ENCODE measurements at regions not wholly inside any gene's neighbourhood (a gene's known extent, or its start where the extent isn't known, plus 50 kb on each side); places are given as distances from the start of the nearest gene placed in this dataset.
A peak's percentile ranks its signal among the peaks of the same experiment; 100 is the strongest.

- DNase-seq (ENCODE audit: low read depth in 3 of 3), result no peak
Observed at GRCh38 chr9:38227656-38228055, 158.6 kb upstream of the SHB start.

GRCh38 chr9:38227061-38227540, 158.1 kb upstream of the SHB start:
- peak; percentile 17 to 52 (median 25) for DNase-seq (ENCODE audit: low read depth in 3 of 3)

DNA sequence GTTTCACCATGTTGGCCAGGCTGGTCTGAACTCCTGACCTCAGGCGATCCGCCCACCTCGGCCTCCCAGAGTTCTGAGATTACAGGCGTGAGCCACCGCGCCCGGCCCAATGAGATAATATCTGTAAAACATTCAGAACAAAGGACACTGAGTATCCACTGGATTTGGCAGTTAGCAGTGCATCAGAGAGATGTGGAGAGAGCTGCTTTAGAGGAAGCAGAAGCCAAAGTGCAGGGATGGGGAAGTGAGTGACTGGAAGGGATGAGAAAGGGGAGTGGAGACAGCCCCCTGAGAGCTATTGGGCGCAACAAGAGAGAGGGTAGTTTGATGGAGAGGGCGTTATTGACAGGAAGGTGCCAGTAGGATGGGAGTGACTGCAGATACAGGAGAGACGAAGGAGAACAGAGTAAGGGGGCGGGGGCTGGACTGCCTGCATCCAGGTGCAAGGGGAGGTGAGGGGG, 157.5 kb upstream of the SHB start:
- DNase-seq (ENCODE audit: low read depth in 3 of 3), result no peak

GRCh38 chr9:38224941-38225340, 155.9 kb upstream of the SHB start:
- no peak for DNase-seq (ENCODE audit: low read depth in 3 of 3)

- no peak for DNase-seq (ENCODE audit: low read depth in 3 of 3)
Observed at GRCh38 chr9:38216572-38216971, 147.5 kb upstream of the SHB start.

- DNase-seq (ENCODE audit: low read depth in 3 of 3), result no peak
Observed at GRCh38 chr9:38215465-38215864, 146.4 kb upstream of the SHB start.

- no peak for DNase-seq (ENCODE audit: low read depth in 3 of 3)
Observed at GRCh38 chr9:38214432-38214831, 145.4 kb upstream of the SHB start.

GRCh38 chr9:38213631-38214299, 144.7 kb upstream of the SHB start:
- no peak for DNase-seq (ENCODE audit: low read depth in 3 of 3)

DNA sequence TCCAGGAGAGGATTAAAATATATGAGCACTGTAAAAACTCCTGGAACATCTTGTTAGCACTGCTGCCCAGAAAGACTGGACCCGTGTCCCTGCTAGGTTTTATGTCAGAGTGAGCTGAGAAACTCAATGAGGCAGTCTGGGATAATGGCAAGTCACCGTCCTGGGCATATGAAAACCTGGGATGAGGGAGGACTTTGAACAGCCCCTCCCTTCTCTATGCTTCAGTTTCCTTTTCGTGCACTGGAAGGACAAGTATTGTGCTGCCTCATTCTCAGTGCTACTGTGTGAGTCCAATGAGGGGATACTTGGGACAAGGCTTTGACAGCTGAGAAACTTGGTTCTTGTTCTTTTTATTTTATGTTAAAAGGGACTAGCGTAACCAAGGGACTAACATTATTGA, 143.0 kb upstream of the SHB start:
- DNase-seq (ENCODE audit: low read depth in 3 of 3), result no peak

GRCh38 chr9:38211002-38211401, 142.0 kb upstream of the SHB start:
- no peak for DNase-seq (ENCODE audit: low read depth in 3 of 3)

GRCh38 chr9:38208206-38208901, 139.3 kb upstream of the SHB start:
- DNase-seq (ENCODE audit: low read depth in 3 of 3), result no peak

DNA sequence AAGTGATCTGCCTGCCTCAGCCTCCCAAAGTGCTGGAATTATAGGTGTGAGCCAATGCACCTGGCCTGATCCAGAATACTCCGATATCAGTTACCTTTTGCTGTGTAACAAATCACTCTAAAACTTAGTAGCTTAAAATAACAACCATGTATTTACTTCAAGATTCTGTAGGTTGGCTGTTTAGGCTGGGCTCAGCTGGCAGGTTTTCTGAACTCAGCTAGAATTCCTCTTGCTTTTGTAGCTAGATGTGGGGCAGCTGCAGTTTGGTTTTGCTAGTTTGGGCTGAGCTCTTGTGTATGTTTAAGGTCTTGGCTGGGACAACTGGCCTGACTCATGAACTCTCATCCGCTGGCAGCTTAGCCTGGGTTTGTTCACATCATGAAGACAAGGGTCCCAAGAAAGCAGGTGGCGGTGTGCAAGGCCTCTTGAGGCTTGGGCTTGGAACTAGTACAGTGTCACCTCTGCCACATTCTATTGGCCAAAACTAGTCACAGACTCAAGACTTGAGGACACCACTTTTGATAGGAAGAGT, 138.3 kb upstream of the SHB start:
- no peak for DNase-seq (ENCODE audit: low read depth in 3 of 3)

GRCh38 chr9:38205279-38205678, 136.3 kb upstream of the SHB start:
- no peak for DNase-seq (ENCODE audit: low read depth in 3 of 3)

- no peak for DNase-seq (ENCODE audit: low read depth in 3 of 3)
Observed at GRCh38 chr9:38202336-38202938, 133.4 kb upstream of the SHB start.

DNA sequence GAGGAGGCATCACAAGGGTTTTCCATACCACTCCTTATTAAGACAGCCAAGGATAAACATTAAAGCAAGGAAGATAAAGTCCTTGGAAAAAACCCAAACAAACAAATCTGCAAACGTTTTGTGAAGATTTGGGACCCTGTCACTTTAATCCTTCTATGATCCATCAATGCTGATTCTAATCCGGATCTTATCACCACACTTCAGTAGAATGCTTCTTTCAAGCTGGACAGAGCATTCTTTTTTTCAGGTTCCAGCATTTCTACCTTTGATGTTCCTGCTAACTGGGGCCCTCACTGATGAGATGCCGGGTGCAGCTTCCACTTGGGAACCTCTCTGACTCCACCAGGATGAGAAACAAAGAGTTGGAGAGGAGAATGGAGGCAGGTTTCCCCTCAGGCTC, 132.8 kb upstream of the SHB start:
- no peak for DNase-seq (ENCODE audit: low read depth in 3 of 3)

DNA sequence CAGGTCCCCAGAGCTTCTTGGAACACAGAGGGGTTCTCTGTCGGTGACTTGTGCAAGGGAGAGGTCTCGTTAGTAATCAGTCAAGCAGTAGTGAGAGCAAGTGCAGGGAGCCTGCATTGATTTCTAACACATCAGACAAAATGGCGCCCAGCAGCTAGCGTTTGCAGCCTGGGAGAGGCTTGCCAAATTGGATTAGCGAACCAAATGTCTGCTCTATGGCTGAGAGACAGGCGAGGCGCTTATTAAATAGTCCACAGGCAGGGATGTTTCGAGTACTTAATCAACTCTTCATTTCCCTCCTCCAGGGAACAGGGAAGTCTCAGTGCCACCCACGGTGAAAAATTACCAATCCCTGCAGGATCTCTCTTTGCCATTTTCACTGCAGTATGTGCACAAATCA, 131.4 kb upstream of the SHB start:
- DNase-seq (ENCODE audit: low read depth in 3 of 3), result no peak

DNA sequence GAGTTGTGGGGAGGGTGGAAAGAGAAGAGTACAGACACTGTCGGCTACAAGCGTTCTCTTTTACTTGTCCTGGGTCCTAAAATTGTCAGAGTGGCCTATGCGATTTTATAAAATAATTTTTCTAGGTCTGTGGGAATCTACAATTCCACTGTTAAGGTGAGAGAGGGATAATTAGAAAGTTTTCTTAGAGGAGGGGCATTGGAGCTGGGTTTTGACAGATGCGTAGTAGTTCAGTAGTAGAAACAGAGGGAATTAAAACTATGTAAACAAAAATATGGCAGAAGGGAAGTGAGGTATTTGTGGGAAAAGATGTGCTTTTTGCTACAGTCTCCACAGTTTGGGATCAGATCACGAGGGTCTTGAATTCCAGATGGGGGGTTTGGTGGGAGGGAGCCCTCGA, 129.1 kb upstream of the SHB start:
- DNase-seq (ENCODE audit: low read depth in 3 of 3), result no peak

GRCh38 chr9:38196714-38197113, 127.7 kb upstream of the SHB start:
- no peak for DNase-seq (ENCODE audit: low read depth in 3 of 3)

GRCh38 chr9:38195737-38196161, 126.7 kb upstream of the SHB start:
- DNase-seq (ENCODE audit: low read depth in 3 of 3), result no peak

GRCh38 chr9:38194870-38195269, 125.8 kb upstream of the SHB start:
- DNase-seq (ENCODE audit: low read depth in 3 of 3), result no peak

DNA sequence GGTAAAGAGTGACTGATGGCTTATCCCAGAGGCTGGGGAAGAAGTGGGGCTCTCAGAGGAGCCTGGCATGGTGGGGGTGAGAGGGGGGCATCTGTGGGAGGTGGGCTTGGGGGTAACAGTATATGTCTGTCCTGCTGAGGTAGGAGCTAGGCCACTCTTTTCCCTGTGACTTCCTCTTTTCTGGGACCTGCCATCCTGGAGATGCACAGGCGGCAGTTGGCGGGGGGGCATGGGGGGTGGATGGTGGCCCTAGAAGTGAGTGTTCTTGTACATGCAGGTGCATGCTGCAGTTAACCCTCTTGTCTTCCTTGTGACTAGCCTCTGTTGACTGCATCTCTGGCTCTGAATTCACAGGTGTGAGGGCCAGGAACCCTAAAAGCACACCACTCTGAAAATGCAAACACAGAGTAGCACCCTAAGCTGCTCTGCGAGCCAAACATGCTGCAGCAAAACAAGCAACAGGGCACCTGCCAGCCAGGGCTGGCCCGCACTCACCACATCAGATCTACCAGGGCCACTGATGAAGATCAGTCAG, 123.8 kb upstream of the SHB start:
- no peak for DNase-seq (ENCODE audit: low read depth in 3 of 3)

DNA sequence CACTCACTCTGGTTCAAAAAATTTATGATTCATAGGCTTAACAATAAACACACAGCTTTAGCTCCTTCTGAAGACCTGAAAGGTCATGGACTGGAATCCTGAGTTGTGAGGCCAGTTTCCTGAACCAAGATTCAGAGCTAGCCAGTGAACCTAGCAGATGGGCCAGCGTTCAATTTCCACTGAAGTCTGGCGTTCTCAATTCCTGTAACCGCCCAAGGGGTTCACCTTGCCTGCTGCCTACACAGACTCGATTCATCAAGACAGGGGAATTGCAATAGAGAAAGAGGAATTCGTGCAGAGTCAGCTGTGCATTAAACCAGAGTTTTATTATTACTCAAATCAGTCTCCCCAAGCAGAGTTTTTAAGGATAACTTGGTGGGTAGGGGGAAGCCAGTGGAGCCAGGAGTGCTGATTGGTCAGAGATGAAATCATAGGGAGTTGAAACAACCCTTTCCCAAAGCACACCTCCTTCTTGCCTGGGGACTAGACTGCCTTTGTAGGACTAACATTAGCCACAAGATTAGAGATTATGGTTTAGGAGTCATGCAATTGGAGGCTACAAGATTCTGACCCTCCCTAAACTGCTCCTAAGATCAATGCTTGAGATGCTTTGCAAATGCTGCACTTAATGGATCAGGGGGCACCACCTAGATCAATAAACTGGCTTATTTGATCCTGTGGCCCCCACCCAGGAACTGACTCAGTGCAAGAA, 117.5 kb upstream of the SHB start:
- DNase-seq (ENCODE audit: low read depth in 3 of 3), result no peak
